ENCODE measurements at regions not wholly inside any gene's neighbourhood (a gene's known extent, or its start where the extent isn't known, plus 50 kb on each side); places are given as distances from the start of the nearest gene placed in this dataset.

- DNase-seq (ENCODE audit: low read depth in 2 of 2): no peak
Observed at GRCh38 chr20:6884114-6884513, 116.6 kb downstream of the BMP2 start.

- DNase-seq (ENCODE audit: low read depth in 2 of 2): no peak
Observed at GRCh38 chr20:6886065-6886729, 118.7 kb downstream of the BMP2 start.

GRCh38 chr20:6887966-6888365 is 120.5 kb downstream of the BMP2 start:
- no peak for DNase-seq (ENCODE audit: low read depth in 2 of 2)

GRCh38 chr20:6888736-6889395 is 121.4 kb downstream of the BMP2 start:
- no peak for DNase-seq (ENCODE audit: low read depth in 2 of 2)

- DNase-seq (ENCODE audit: low read depth in 2 of 2): no peak
Observed at GRCh38 chr20:6892724-6893123, 125.2 kb downstream of the BMP2 start.

- no peak for DNase-seq (ENCODE audit: low read depth in 2 of 2)
Observed at GRCh38 chr20:6898928-6899327, 131.4 kb downstream of the BMP2 start.

GRCh38 chr20:6906871-6907270 is 139.4 kb downstream of the BMP2 start:
- no peak for DNase-seq (ENCODE audit: low read depth in 2 of 2)

GRCh38 chr20:6908673-6909072 is 141.2 kb downstream of the BMP2 start:
- DNase-seq (ENCODE audit: low read depth in 2 of 2): no peak

GRCh38 chr20:6909608-6910007 is 142.1 kb downstream of the BMP2 start:
- DNase-seq (ENCODE audit: low read depth in 2 of 2): no peak

- no peak for DNase-seq (ENCODE audit: low read depth in 2 of 2)
Observed at GRCh38 chr20:6914986-6915385, 147.5 kb downstream of the BMP2 start.

GRCh38 chr20:6916938-6917337 is 149.5 kb downstream of the BMP2 start:
- no peak for DNase-seq (ENCODE audit: low read depth in 2 of 2)

- DNase-seq (ENCODE audit: low read depth in 2 of 2): no peak
Observed at GRCh38 chr20:6919792-6920468, 152.4 kb downstream of the BMP2 start.

- no peak for DNase-seq (ENCODE audit: low read depth in 2 of 2)
Observed at GRCh38 chr20:6920991-6921613, 153.6 kb downstream of the BMP2 start.

- DNase-seq (ENCODE audit: low read depth in 2 of 2): no peak
Observed at GRCh38 chr20:6921717-6922386, 154.4 kb downstream of the BMP2 start.

- DNase-seq (ENCODE audit: low read depth in 2 of 2): no peak
Observed at GRCh38 chr20:6924681-6925080, 157.2 kb downstream of the BMP2 start.

- no peak for DNase-seq (ENCODE audit: low read depth in 2 of 2)
Observed at GRCh38 chr20:6925744-6926278, 158.3 kb downstream of the BMP2 start.

- peak in 1 of 2 donors; percentile 0 for DNase-seq (ENCODE audit: low read depth in 2 of 2)
Observed at GRCh38 chr20:6940048-6940447, 172.6 kb downstream of the BMP2 start.

GRCh38 chr20:6940876-6941275 is 173.4 kb downstream of the BMP2 start:
- no peak for DNase-seq (ENCODE audit: low read depth in 2 of 2)

GRCh38 chr20:6941571-6941970 is 174.1 kb downstream of the BMP2 start:
- DNase-seq (ENCODE audit: low read depth in 2 of 2): no peak

GRCh38 chr20:6942266-6942665 is 174.8 kb downstream of the BMP2 start:
- DNase-seq (ENCODE audit: low read depth in 2 of 2): no peak

GRCh38 chr20:6944292-6944691 is 176.8 kb downstream of the BMP2 start:
- no peak for DNase-seq (ENCODE audit: low read depth in 2 of 2)

- no peak for DNase-seq (ENCODE audit: low read depth in 2 of 2)
Observed at GRCh38 chr20:6953611-6954010, 186.1 kb downstream of the BMP2 start.
